ENCODE measurements at regions not wholly inside any gene's neighbourhood (a gene's known extent, or its start where the extent isn't known, plus 50 kb on each side); places are given as distances from the start of the nearest gene placed in this dataset.

DNA sequence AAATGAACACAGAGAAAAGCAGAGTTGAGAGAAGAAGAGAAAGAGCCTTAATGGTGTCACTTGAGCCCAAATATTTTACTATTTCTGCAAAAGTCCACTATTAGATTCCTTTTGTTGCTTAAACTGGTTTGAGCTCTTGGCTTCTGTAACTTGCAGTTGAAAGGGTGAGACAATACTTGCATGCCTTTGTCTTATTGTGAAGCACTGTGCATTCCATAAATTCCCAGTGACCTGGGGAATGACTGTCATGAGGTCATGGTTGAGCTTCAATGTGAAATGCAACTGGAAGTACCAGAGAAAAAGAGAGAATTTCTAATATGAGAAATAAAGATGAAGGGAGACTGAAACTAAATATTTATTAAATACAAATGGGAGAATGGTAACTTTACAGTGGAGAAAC lies 310.9 kb downstream of the TDRD3 start:
- Mint-ChIP-seq H3K27ac (ENCODE audit: unreplicated experiment) (no peak overlapping the region), H3K36me3 (ENCODE audit: insufficient read depth, unreplicated experiment) (no peaks in the 10 kb centered on the region), H3K9me3 (ENCODE audit: low read depth, unreplicated experiment) (no peaks in the 10 kb centered on the region), H3K27me3 (ENCODE audit: unreplicated experiment) (no peaks in the 10 kb centered on the region), H3K4me3 (ENCODE audit: low read depth, unreplicated experiment) (no peak overlapping the region), H3K4me1 (ENCODE audit: low read depth, unreplicated experiment) (no peaks in the 10 kb centered on the region)
- intact Hi-C loops (cut with micrococcal nuclease; ENCODE audit: unreplicated experiment), result no loop called here
- BruUV-seq (replicated peaks), result no TSS peak
- CTCF ChIA-PET, result no interaction called here
- no peak for DNase-seq
- TF ChIP-seq, protein P1, sequence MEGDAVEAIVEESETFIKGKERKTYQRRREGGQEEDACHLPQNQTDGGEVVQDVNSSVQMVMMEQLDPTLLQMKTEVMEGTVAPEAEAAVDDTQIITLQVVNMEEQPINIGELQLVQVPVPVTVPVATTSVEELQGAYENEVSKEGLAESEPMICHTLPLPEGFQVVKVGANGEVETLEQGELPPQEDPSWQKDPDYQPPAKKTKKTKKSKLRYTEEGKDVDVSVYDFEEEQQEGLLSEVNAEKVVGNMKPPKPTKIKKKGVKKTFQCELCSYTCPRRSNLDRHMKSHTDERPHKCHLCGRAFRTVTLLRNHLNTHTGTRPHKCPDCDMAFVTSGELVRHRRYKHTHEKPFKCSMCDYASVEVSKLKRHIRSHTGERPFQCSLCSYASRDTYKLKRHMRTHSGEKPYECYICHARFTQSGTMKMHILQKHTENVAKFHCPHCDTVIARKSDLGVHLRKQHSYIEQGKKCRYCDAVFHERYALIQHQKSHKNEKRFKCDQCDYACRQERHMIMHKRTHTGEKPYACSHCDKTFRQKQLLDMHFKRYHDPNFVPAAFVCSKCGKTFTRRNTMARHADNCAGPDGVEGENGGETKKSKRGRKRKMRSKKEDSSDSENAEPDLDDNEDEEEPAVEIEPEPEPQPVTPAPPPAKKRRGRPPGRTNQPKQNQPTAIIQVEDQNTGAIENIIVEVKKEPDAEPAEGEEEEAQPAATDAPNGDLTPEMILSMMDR (IDR thresholded peaks at IDR 0.05; ENCODE audit: unreplicated experiment), result no peak

DNA sequence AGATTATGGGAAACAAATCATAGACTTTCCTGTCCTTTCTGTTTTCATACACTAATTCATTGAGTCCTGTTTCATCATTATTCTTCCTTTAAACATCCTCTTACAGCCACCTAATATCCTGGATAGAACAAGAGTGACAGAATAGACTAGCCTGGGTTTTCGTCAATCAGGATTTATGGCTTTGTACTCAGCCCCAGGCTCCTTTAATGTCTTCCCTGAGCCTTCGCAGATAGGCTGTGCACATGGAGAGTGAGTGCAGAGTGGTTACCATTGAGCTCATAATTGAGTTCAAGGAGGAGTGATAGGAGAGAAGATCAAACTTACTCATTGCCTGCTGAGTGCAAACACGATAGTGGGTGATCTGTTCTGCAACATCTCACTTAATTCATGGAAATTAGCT lies 304.9 kb downstream of the TDRD3 start:
- no peak overlapping the region for H3K4me3 Mint-ChIP-seq (ENCODE audit: low read depth, unreplicated experiment)
- H3K27me3 Mint-ChIP-seq (ENCODE audit: unreplicated experiment), result no peaks in the 10 kb centered on the region
- intact Hi-C loops (cut with micrococcal nuclease; ENCODE audit: unreplicated experiment), result no loop called here
- CTCF ChIA-PET, result no interaction called here
- no peaks in the 10 kb centered on the region for H3K36me3 Mint-ChIP-seq (ENCODE audit: insufficient read depth, unreplicated experiment)
- no peaks in the 10 kb centered on the region for H3K4me1 Mint-ChIP-seq (ENCODE audit: low read depth, unreplicated experiment)
- H3K9me3 Mint-ChIP-seq (ENCODE audit: low read depth, unreplicated experiment), result no peaks in the 10 kb centered on the region
- no peak overlapping the region for H3K27ac Mint-ChIP-seq (ENCODE audit: unreplicated experiment)
- no TSS peak for BruUV-seq (replicated peaks)
- TF ChIP-seq, protein P1 (IDR thresholded peaks at IDR 0.05; ENCODE audit: unreplicated experiment), result no peak
- no peak for DNase-seq

DNA sequence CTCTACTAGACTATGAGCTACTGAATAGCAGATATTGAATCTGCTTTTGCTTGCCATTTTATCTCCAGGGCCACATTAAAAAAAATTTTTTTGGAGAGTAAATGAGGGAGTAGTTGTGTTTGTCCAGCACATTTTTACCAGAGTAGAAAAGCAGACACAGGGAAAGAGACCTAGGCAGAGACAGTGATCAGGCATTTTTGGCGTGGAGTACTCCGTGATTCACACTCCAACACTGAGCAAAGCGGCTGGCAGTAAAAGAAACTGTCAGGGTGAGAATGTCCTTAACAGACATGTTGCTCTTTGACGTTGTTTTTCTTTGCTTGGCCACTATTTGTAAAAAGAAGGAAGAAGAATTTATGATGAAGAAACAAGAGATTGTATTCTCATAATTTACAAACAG lies 304.0 kb downstream of the TDRD3 start:
- Mint-ChIP-seq H3K4me1 (ENCODE audit: low read depth, unreplicated experiment) (no peaks in the 10 kb centered on the region), H3K27ac (ENCODE audit: unreplicated experiment) (no peak overlapping the region), H3K4me3 (ENCODE audit: low read depth, unreplicated experiment) (no peak overlapping the region), H3K9me3 (ENCODE audit: low read depth, unreplicated experiment) (no peaks in the 10 kb centered on the region), H3K36me3 (ENCODE audit: insufficient read depth, unreplicated experiment) (no peaks in the 10 kb centered on the region), H3K27me3 (ENCODE audit: unreplicated experiment) (no peaks in the 10 kb centered on the region)
- DNase-seq, result no peak
- intact Hi-C loops (cut with micrococcal nuclease; ENCODE audit: unreplicated experiment), result no loop called here
- no TSS peak for BruUV-seq (replicated peaks)
- TF ChIP-seq, protein P1 (IDR thresholded peaks at IDR 0.05; ENCODE audit: unreplicated experiment), result no peak
- CTCF ChIA-PET, result no interaction called here

DNA sequence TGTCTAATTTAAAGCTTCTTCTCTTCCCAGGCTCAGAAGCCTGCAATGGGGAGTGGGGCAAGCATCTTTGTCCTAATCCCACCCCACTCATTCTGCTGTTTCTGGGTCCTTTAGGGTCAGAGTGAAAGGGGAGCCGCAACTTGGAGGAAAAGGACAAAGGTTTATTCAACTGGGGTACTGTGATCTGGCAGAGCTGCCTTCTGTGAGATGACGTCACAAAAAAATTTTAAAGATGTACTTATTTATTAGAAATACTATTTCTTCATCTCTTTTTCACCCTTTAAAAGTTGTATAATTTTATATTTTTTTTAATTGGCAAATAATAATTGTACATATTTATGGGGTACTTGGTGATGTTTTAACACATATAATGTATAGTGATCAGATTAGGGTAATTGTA lies 302.6 kb downstream of the TDRD3 start:
- no peak for DNase-seq
- H3K27ac Mint-ChIP-seq (ENCODE audit: unreplicated experiment), result no peak overlapping the region
- CTCF ChIA-PET, result no interaction called here
- no peaks in the 10 kb centered on the region for H3K27me3 Mint-ChIP-seq (ENCODE audit: unreplicated experiment)
- H3K4me1 Mint-ChIP-seq (ENCODE audit: low read depth, unreplicated experiment), result no peaks in the 10 kb centered on the region
- no peak overlapping the region for H3K4me3 Mint-ChIP-seq (ENCODE audit: low read depth, unreplicated experiment)
- no peaks in the 10 kb centered on the region for H3K36me3 Mint-ChIP-seq (ENCODE audit: insufficient read depth, unreplicated experiment)
- TF ChIP-seq, protein P1 (IDR thresholded peaks at IDR 0.05; ENCODE audit: unreplicated experiment), result no peak
- H3K9me3 Mint-ChIP-seq (ENCODE audit: low read depth, unreplicated experiment), result no peaks in the 10 kb centered on the region
- BruUV-seq (replicated peaks), result no TSS peak
- intact Hi-C loops (cut with micrococcal nuclease; ENCODE audit: unreplicated experiment), result no loop called here

DNA sequence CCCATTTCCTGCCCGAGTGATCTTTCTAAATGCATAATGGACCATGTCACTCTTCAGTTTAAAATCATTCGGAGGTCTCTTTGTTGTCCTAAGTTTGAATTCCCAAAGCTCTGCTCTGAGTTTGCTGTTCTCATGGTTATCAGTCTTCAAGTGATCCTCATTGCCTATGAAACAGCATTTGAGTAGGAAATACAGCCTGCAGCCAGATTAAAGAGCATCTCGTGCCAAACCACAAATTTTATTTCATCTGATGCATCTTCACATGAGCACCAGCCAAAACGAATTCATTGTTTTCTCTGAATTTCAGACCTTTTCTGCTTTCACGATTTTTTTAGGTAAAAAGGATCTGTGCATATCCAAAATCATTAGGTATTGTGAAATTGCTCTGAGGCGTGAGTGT lies 299.6 kb downstream of the TDRD3 start:
- CTCF ChIA-PET, result no interaction called here
- BruUV-seq (replicated peaks), result no TSS peak
- Mint-ChIP-seq H3K4me3 (ENCODE audit: low read depth, unreplicated experiment) (no peak overlapping the region), H3K27ac (ENCODE audit: unreplicated experiment) (no peak overlapping the region), H3K36me3 (ENCODE audit: insufficient read depth, unreplicated experiment) (no peaks in the 10 kb centered on the region), H3K27me3 (ENCODE audit: unreplicated experiment) (no peaks in the 10 kb centered on the region), H3K4me1 (ENCODE audit: low read depth, unreplicated experiment) (no peaks in the 10 kb centered on the region), H3K9me3 (ENCODE audit: low read depth, unreplicated experiment) (no peaks in the 10 kb centered on the region)
- TF ChIP-seq, protein P1 (IDR thresholded peaks at IDR 0.05; ENCODE audit: unreplicated experiment), result no peak
- intact Hi-C loops (cut with micrococcal nuclease; ENCODE audit: unreplicated experiment), result no loop called here
- DNase-seq, result no peak

Measured in Calu3 (cell line).